ENCODE measurements at regions not wholly inside any gene's neighbourhood (a gene's known extent, or its start where the extent isn't known, plus 50 kb on each side); places are given as distances from the start of the nearest gene placed in this dataset.

- no peak for TF ChIP-seq CTCF (IDR thresholded peaks at IDR 0.05; ENCODE audit: insufficient read depth, low read length, poor library complexity, severe bottlenecking)
- no peak for TF ChIP-seq EZH2phosphoT487 (conservative IDR thresholded peaks at IDR 0.05; ENCODE audit: low read length)
These were observed 381.9 kb upstream of the RGS6 start for GRCh38 chr14:71550367-71550766.

Data from SU-DHL-6 (cell line).